Globus pallidus (tissue), 1 donor: ENCODE measurements at regions not wholly inside any gene's neighbourhood (a gene's known extent, or its start where the extent isn't known, plus 50 kb on each side); places are given as distances from the start of the nearest gene placed in this dataset.

Experiments used
- DNase-seq: peaks from one replicate; pipeline ENCODE4 v3.0.0-alpha.2; 2015; ENCODE audit warnings: low spot score

DNA sequence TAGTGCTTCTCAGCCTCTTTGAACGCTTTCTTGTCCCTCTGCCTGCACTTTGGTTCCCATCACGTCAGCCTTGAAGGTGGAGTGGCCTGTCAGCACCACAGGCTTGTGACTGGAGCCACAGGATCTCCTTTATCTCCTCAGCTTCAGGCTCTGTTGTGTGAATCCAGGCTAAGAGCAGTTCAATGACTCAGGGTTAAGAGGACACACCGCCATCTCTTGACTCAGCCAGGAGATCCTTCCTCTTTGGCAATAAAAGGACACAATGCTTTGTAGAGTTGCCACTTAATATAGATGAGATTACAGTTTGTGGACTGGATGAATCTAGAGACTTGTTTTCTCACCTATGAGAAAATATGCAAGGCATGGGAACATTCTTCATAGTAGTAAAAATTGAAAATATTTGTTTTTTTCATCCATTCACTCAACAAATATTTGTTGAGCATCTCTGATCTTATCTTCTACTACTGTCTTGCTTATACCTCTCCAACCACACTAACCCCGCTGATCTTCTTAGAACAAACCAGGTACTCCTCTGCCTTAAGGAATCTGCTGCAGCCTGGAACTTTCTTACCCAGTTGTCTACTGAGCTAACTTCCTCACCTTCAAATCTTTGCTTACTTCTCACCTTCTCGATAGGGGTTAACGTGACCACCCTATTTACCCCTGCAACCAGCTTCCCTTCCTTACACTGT, 62.3 kb downstream of the UCHL1 start:
- DNase-seq = no peak

DNA sequence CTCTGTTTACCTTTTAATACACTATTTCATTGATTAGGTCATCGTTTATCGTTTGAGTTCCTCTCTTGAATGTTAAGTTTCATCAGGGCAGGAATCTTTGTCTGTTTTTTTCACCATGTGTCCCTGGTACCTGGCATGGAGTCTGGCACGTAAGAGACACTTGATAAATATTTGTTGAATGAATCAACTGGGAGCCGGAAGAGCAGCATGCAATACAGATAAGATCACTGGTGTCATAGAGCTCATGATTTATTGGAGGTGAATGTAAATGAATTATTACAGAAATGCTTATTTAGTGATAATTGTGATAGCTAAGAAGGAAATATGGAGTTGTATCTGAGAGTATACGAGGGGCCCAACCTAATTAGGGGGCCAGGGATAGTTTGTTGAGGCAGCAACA, 62.8 kb downstream of the UCHL1 start:
- DNase-seq = no peak

- no peak for DNase-seq
These were observed 63.5 kb downstream of the UCHL1 start for GRCh38 chr4:41320278-41320677.

GRCh38 chr4:41320786-41321185, 64.1 kb downstream of the UCHL1 start:
- DNase-seq = no peak

DNA sequence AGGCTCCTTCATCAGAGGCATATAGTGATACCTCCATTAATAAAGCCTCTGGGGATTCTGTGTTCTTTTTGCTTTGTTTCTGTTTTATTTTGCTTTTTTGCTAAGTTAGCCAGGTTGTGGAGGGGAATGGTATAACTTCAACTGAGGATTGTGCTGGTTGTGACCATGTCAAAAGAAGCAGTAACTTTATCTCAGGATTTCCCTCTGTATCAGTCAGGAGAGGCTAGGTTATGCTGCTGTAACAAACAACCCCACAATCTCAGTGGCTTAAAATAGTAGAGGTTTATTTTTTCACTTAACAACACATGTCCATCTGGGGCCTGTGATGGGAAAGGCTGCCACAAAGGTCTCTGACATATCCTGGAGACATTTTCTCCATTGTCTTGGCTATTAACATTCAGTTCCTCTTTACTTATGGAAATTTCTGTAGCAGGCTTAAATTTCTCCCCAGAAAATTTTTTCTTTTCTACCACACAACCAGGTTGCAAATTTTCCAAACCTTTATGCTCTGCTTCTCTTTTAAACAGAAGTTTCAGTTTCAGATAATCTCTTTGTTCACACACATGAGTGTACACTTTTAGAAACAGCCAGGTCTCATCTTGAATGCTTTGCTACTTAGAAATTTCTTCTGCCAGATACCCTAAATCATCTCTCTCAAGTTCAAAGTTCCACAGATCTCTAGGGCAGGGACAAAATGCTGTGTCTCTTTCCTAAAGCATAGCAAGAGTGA, 64.7 kb downstream of the UCHL1 start:
- no peak for DNase-seq

DNA sequence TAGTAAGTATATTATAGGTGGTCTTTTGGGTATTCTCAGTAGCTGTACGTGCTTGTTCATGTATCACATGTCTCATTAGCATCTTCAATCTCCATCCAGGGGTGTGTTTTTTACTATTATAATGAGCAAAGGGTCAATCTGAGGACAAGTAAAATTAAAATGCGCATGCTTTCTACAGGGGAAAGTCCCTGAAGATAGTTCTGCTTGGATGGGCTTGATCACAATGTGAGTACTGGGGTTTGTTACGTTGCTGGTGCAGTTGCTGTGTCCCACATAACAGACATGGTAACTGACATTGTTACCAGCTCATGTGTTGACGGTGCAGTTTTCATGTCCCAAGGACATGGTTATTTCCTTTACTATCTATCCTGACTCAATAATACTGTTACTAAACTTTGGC, 65.9 kb downstream of the UCHL1 start:
- no peak for DNase-seq

- no peak for DNase-seq
These were observed 66.5 kb downstream of the UCHL1 start for GRCh38 chr4:41323179-41323578.

DNA sequence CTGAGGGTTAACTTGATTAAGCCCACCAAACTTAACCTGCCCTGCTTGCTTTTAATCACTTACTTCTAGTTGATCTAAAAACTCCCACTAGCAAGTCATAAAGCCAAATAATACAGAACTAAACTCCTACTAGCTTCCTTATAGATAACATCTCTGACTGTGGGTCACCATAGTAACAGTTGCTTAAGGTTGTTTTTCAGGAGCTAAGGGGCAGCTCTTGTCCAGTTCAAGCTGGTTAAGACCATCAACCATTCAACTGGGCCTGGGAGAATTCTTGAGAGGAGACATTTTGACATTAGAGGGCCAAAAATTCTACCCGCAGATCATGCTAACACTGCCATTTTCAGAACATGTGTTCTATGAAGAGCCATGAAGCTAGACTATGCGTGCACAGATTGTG, 67.0 kb downstream of the UCHL1 start:
- DNase-seq = no peak

DNA sequence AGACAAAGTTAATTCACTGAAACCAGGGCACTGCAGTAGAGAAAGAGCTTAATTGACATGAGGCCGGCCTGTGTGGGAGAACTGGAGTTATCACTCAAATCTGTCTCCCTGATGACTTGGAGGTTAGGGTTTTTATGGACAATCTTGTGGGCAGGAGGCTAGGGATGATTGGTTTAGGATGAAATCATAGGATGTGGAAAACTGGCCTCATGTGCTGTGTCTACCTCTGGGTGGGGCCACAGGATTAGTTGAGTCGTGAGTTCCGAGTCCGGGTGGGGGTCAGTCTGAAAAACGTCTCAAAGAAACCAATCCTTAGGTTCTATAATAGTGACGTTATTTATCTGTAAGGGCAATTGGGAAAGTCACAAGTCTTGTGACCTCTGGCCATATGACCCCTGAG, 68.1 kb downstream of the UCHL1 start:
- no peak for DNase-seq

DNA sequence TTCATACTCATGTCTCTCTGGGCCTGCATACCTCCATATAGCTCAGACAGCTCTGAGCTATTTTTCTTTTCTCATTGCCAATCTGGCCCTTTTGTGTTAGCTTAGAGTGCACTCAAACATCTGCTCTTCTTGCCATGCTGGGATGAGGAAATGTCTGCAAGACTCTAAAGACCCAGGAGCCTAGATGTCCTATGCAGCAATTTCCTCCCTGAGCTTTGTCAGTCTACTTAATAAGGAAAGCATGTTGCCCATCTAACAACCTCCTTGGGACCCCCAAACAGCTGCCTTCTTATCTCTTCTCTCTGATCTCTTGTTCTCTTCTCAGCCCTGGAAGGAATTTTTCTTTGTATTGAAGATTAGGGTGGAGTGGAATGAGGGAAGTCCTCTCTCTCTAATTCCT, 69.2 kb downstream of the UCHL1 start:
- no peak for DNase-seq

GRCh38 chr4:41326776-41327175, 70.0 kb downstream of the UCHL1 start:
- DNase-seq = no peak

DNA sequence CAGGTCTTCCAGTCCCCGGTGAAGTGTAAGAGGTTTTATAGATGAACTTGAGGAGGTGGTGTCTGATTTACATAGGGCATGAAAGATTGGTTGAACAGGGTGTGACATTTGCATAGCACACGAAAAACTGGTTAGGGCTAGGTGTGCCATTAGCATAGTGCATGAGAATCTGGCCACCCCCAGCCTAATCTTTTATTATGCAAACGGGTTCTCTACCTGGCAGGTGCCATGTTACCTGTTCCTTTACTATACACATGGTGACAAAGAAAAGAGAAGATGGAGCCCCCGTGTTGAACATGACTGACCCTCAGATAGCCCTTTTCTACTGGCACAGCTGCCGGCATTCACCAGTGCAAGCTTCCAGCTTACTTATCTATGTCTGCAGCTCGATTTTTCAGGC, 71.0 kb downstream of the UCHL1 start:
- no peak for DNase-seq

DNA sequence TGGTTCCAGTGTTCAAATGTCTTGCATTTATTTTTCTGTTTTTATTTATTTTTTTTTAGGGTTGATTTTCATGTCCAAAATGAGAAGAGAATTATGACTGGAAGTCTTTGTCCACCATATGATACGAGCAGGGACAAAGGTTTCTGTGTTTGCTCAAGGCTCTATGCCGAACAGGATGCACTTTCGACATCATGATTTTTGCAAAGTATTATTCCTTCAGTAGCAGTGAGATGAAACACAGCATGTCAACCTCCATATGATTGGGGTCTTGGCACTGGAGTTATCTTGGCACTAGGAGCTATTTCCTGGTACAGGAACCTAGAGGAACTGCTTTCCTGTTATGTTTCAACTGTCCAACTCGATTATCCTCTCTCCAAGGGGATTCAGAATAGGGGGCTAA, 72.6 kb downstream of the UCHL1 start:
- DNase-seq = peak; percentile 9

DNA sequence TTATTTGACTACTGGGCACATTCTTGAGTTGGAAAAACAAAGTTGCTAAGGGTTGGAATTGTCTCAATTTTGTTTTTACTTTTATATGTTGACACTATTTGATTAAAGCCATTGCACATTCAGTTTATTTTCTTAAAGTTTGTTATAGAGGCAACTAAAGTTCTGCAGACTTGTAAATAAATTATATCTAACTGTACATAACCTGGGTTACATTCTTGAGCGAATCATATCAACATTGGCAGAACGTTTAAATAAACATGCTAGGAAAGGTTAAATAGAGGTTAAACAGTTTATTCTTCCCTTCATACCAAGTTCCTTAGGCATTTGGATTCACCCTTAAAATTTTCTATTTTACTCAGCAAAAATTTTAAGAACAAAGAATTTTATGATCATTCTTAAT, 74.5 kb downstream of the UCHL1 start:
- DNase-seq = no peak

DNA sequence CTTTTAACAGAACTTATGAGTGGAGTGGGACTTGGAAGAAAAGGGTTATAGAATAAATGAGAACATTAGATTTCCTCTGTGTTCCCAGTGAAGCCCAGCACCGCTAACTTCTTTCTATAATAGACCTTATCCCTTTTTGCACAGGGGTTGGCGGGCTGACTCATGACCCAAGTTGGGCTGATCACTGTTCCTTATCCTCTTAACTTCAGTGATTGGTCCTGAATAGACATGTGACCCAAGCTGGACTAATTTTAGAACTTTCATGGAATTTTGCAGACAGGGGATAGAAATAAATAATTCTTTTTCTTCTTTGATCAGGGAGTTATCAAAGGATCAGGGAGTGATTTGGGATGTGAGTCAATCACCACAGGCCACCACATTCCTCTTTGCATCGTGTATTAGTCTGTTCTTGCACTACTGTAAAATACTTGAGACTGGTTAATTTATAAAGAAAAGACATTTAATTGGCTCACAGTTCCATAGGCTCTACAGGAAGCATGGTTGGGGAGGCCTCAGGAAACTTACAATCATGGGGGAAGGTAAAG, 75.9 kb downstream of the UCHL1 start:
- no peak for DNase-seq

DNA sequence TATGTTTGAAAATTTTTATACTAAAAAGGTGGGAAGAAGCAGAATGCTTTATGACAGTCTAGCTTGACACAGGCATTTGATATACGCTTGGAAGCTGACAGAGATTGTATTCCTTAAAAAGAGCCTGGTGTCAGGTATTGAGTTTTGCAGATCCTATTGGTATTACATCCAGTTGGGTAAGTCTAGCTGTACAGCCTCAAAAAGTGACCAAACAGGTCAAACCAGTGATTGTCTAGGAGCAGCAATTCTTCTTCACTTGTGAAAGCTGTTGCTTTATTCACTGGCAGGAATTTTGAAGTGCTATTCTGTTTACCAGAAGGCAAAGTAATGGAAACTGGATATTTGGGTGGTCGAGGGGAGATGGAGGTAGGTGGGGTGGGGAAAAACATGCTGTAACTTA, 77.5 kb downstream of the UCHL1 start:
- DNase-seq = no peak

- DNase-seq = peak; percentile 92
These were observed 83.4 kb downstream of the UCHL1 start for GRCh38 chr4:41339812-41340809.

DNA sequence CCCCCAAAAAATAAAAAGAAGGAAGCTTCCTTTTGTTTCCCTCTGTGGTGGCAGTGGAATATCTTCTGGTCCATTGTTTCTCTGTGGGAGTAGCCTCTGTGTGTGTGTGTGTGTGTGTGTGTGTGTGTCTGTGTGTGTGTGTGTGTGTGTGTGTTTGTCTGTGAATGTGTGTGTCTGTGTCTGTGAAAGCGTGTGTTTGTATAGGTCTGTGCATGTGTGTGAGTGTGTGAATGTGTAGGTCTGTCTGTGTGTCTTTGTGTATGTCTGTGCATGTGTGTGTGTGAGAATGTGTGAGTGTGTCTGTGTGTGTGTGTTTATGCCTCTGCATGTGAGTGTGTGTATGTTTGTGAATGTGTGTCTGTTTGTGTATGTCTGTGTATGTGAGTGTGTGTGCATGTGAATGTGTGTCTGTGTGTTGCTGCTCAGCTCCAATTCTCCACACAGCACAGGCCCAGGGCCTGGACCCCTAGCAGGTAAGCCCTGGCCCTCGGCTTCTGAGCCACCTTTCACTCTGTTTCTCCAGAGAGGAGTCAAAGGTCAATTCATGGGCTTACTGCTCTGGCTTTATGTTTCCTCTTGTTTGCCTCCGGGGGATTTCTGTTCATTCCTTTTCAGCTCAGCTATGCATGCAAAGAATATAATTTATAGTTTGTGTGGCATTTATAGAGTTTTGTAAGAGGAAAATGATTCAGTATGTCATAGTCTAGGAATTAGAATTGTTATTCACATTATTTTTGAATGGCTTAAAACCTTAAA, 89.8 kb downstream of the UCHL1 start:
- DNase-seq = no peak

DNA sequence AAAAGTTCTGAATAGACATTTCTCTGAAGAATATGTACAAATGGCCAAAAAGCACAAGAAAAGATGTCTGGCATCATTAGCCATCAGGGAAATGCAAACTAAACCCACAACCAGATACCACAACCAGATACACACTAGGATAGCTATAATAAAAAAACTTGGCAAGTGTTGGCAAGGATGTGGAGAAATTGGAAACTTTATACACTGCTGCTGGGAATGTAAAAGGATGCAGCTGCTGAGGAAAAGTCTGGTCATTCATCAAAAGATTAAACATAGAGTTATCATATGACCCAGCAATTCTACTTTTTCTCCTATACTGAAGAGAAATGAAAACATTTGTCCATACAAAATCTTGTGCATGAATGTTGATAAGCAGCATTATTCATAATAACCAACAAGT, 92.3 kb downstream of the UCHL1 start:
- DNase-seq = no peak

GRCh38 chr4:41358647-41359421, 102.1 kb downstream of the UCHL1 start:
- no peak for DNase-seq

GRCh38 chr4:41359422-41359775, 102.7 kb downstream of the UCHL1 start:
- DNase-seq = no peak
